Motor neuron (in vitro differentiated cells): ENCODE measurements at regions not wholly inside any gene's neighbourhood (a gene's known extent, or its start where the extent isn't known, plus 50 kb on each side); places are given as distances from the start of the nearest gene placed in this dataset.
A peak's percentile ranks its signal among the peaks of the same experiment; 100 is the strongest.
"Not testable (repeated sequence)": the region's sequence is repeated elsewhere in the genome, so short reads cannot be mapped to it uniquely, and the experiment has no call there.

Experiments
- ATAC-seq, 8 experiments: fragments of 200-7000 bp; cut with Tn5 transposase; replicated peaks in 6 of 8; 2 replicates each; pipeline ENCODE4 v1.8.0; 2021; ENCODE audit warnings: mild to moderate bottlenecking in 8 of 8, moderate library complexity in 8 of 8
- H3K27ac ChIP-seq, 2 donors: fragments of 250-450 bp; sonication (Bioruptor Pico); 2 replicates each; pipeline ENCODE4 v1.9.0; 2021; ENCODE audit warnings: antibody characterized with exemption in 2 of 2, mild to moderate bottlenecking in 2 of 2, moderate library complexity in 1 of 2
- H3K4me1 ChIP-seq, 2 donors: fragments of 250-450 bp; sonication (Bioruptor Pico); replicated peaks in 1 of 2; 2 replicates each; pipeline ENCODE4 v1.6.1; 2021; ENCODE audit warnings: antibody characterized with exemption in 2 of 2, mild to moderate bottlenecking in 2 of 2, moderate library complexity in 1 of 2
- H3K4me3 ChIP-seq, 5 donors: fragments of 250-450 bp; sonication (Bioruptor Pico); 2 replicates each; pipeline ENCODE4 v1.9.0; 2021; ENCODE audit warnings: antibody characterized with exemption in 5 of 5, mild to moderate bottlenecking in 5 of 5, moderate library complexity in 4 of 5
- WGBS, 10 experiments: fragments of 450-650 bp; shearing (Covaris generic); methylation state at CpG; one replicate each; pipeline ENCODE4 v1.0.0; 2022; 5-methylcytosine and 5-hydroxymethylcytosine counted together
- in situ Hi-C, 9 experiments: fragments of 400-800 bp; cut with MboI; loops; one replicate each; pipeline ENCODE4 v1.15.0; 2021; ENCODE audit warnings: low sequenced_read_pairs in 9 of 9, low pct_unique_long_range_greater_than_20kb in 2 of 9; ENCODE audit not compliant: unreplicated experiment in 9 of 9

DNA sequence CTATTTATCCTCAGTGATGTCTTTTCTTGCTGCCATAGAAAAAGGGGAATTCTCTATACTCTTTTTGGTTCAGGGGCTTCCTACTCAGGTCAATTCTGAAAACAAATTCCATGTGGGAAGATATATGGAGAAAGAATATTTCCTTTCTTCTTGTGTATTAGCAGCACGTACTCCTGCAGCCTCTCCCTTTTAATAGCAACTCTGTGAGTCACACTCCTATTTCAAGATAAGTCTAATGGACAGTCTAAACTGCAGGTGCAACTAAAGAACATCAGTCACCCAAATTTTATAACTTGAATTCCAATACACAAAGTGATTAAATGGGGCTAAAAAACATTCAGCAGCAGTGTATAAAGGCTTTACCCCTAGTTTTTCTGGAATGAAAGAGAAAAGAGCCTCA lies 942.2 kb downstream of the CNTNAP5 start:
- 0 to 89% (median 50%) methylated on average over 1 of the region's 1 CpG; no CpG with 5 or more reads in 3 of the 10 experiments for WGBS, 10 experiments
- Histone ChIP-seq H3K27ac (no peak overlapping the region), H3K4me3 (no peak overlapping the region), H3K4me1 (no peaks in the 10 kb centered on the region)
- ATAC-seq, result no peak
- in situ Hi-C loops, result no loop called here

- no peak overlapping the region for H3K27ac ChIP-seq
Measured at GRCh38 chr2:124970030-124970429, 944.9 kb downstream of the CNTNAP5 start.

DNA sequence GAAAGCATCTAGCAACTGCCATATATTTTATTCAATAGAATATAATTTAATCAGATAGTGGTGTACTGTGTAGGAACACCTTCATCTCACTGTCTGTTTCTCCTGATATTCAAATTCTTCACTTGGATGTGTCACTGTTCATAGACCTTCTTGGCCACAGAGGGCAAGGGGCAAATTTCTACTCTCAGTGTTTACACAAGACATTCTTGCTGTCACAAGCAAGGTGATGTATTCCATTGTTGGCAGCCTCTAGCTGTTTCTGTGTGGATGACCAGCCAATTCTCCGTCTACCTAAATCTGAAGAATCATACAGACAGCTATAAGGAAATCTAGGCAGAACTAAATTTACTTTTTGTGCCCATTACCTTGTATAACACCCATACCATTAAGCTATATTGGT lies 948.3 kb downstream of the CNTNAP5 start:
- Histone ChIP-seq H3K4me3 (no peak overlapping the region), H3K27ac (no peak overlapping the region), H3K4me1 (peaks cover 0 to 6% of the 10 kb centered on the region in 2 donors)
- in situ Hi-C loops, result no loop called here
- ATAC-seq, result peak in 1 of 8 experiments; percentile 34
- WGBS, 10 experiments, result 0 to 100% (median 85%) methylated on average over 1 of the region's 1 CpG; no CpG with 5 or more reads in 3 of the 10 experiments

More at GRCh38 chr2:124970030-124970429, 944.9 kb downstream of the CNTNAP5 start:
- 0 to 100% (median 80%) methylated on average over 1 to 2 of the region's 2 CpGs; no CpG with 5 or more reads in 3 of the 10 experiments for WGBS, 10 experiments
- ATAC-seq, result peak in 1 of 8 experiments; percentile 20
- H3K4me1 ChIP-seq, result no peaks in the 10 kb centered on the region
- in situ Hi-C loops, result no loop called here
- no peak overlapping the region for H3K4me3 ChIP-seq

- Histone ChIP-seq H3K27ac (no peak overlapping the region), H3K4me1 (peaks cover 0 to 6% of the 10 kb centered on the region in 2 donors), H3K4me3 (no peak overlapping the region)
- in situ Hi-C loops, result no loop called here
- WGBS, 10 experiments, result 10 to 100% (median 89%) methylated on average over 1 to 3 of the region's 3 CpGs; no CpG with 5 or more reads in 2 of the 10 experiments
- ATAC-seq, result peak in 2 of 8 experiments; percentile 34 to 44
Measured at GRCh38 chr2:124975224-124975623, 950.1 kb downstream of the CNTNAP5 start.

- no peak overlapping the region for H3K27ac ChIP-seq
- 7 to 92% (median 44%) methylated on average over 1 to 2 of the region's 2 CpGs; no CpG with 5 or more reads in 3 of the 10 experiments for whole genome bisulfite sequencing, 10 experiments
- in situ Hi-C loops, result no loop called here
- peak in 1 of 8 experiments; percentile 50 for ATAC-seq
- no peak overlapping the region for H3K4me3 ChIP-seq
- H3K4me1 ChIP-seq, result peaks cover 0 to 6% of the 10 kb centered on the region in 2 donors
Measured at GRCh38 chr2:124975648-124976047, 950.6 kb downstream of the CNTNAP5 start.

- no peak overlapping the region for H3K27ac ChIP-seq
- in situ Hi-C loops, result no loop called here
- no peak overlapping the region for H3K4me3 ChIP-seq
- peak in 1 of 8 experiments; percentile 33 for ATAC-seq
- H3K4me1 ChIP-seq, result peaks cover 0 to 6% of the 10 kb centered on the region in 2 donors
- 24 to 100% (median 86%) methylated on average over 1 to 3 of the region's 3 CpGs; no CpG with 5 or more reads in 5 of the 10 experiments for WGBS, 10 experiments
Measured at GRCh38 chr2:124978597-124978996, 953.5 kb downstream of the CNTNAP5 start.

DNA sequence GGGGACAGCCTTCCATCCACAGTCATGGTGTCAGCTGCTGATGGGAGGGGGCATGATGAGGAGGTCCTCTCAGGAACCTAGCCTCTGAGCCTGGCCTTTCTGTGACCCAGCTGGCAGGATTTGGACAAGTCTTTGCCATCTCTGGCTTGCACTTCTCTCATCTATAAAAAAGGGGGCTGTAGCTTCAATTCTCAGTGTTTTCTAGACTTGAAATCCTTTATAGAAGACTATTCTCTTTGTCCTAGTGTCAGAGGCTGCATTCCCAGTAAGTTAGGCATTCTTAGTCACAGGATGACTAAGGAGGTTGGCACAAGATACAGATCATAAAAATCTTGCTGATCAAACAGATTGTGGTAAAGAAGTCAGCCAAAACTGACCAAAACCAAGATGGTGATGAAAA lies 958.5 kb downstream of the CNTNAP5 start:
- no peak for ATAC-seq
- in situ Hi-C loops, result no loop called here
- Histone ChIP-seq H3K4me3 (no peak overlapping the region), H3K4me1 (peaks cover 0 to 8% of the 10 kb centered on the region in 2 donors), H3K27ac (no peak overlapping the region)

- Histone ChIP-seq H3K4me3 (no peak overlapping the region), H3K27ac (no peak overlapping the region), H3K4me1 (peaks cover 0 to 8% of the 10 kb centered on the region in 2 donors)
- ATAC-seq, result peak in 3 of 8 experiments; percentile 35 to 95 (median 50)
- in situ Hi-C loops, result no loop called here
- 0 to 60% (median 31%) methylated on average over 1 to 2 of the region's 2 CpGs; no CpG with 5 or more reads in 2 of the 10 experiments for WGBS, 10 experiments
Measured at GRCh38 chr2:124985270-124985669, 960.2 kb downstream of the CNTNAP5 start.

DNA sequence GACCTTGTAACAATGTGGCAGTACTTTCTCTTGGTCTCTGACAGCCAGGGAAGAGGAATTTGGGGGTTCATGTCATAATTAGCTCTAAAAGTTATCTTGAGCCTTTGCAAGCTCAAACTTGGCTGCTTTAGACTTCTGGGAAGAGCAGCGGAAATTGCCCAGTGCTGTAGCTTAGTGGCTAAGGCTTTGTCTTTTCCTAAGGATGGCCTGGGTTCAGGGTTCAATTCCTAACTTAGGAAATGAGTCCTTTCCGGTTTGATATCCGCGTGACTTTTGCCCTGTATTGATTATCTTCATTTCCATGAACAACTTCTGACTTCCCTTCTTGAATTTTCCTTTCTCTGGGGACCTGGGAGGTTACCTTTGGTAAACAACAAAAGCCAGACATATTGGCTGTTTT lies 961.0 kb downstream of the CNTNAP5 start:
- WGBS, 10 experiments, result 13 to 100% (median 83%) methylated on average over 1 to 4 of the region's 4 CpGs; no CpG with 5 or more reads in 1 of the 10 experiments
- ATAC-seq, result no peak
- in situ Hi-C loops, result no loop called here
- no peak overlapping the region for H3K27ac ChIP-seq
- H3K4me1 ChIP-seq, result peaks cover 0 to 8% of the 10 kb centered on the region in 2 donors
- no peak overlapping the region for H3K4me3 ChIP-seq

DNA sequence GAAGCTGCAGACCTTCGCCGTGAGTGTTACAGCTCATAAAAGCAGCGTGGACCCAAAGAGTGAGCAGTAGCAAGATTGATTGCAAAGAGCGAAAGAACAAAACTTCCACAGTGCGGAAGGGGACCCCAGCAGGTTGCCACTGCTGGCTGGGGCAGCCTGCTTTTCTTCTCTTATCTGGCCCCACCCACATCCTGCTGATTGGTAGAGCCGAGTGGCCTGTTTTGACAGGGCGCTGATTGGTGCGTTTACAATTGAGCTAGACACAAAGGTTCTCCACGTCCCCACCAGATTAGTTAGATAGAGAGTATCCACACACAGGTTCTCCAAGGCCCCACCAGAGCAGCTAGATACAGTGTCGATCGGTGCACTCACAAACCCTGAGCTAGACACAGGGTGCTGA lies 961.8 kb downstream of the CNTNAP5 start:
- H3K27ac ChIP-seq, in situ Hi-C loops, H3K4me3 ChIP-seq, H3K4me1 ChIP-seq, ATAC-seq: not testable (repeated sequence)
- 33 to 84% (median 62%) methylated on average over 1 to 8 of the region's 11 CpGs; no CpG with 5 or more reads in 6 of the 10 experiments for WGBS, 10 experiments

DNA sequence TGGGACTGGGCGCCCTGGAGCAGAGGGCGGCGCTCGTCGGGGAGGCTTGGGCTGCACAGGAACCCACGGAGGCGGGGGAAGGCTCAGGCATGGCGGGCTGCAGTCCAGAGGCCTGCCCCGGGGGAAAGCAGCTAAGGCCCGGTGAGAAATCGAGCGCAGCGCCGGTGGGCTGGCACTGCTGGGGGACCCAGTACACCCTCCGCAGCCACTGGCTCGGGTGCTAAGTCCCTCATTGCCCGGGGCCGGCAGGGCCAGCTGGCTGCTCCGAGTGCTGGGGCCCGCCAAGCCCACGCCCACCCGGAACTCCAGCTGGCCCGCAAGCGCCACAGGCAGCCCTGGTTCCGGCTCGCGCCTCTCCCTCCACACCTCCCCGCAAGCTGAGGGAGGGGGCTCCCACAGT lies 962.3 kb downstream of the CNTNAP5 start:
- H3K4me3 ChIP-seq, in situ Hi-C loops, ATAC-seq, H3K4me1 ChIP-seq, H3K27ac ChIP-seq: not testable (repeated sequence)
- 100% methylated on average over 1 to 4 of the region's 28 CpGs; no CpG with 5 or more reads in 8 of the 10 experiments for WGBS, 10 experiments

DNA sequence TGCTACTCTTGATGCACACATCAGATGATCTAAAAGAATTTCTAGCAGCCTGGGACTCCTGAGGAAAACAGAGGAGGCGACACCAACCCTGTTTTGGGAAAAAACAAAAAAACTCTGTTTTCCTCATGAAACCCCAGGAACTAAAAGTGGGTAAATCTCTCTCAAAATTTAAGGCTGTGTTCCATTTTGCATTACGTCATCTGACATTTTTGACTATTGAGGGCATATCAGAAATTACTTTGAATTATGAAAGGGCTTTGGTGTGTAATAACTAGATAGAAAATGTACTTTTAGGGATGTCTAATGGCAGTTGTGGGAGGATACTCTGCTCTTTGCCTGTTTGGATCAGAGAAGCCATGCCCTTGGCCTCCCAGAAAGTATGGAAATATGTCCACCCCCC lies 963.0 kb downstream of the CNTNAP5 start:
- 25 to 100% (median 88%) methylated on average over 1 to 2 of the region's 2 CpGs; no CpG with 5 or more reads in 1 of the 10 experiments for WGBS, 10 experiments
- in situ Hi-C loops, result no loop called here
- no peak for ATAC-seq
- Histone ChIP-seq H3K4me1 (peaks cover 0 to 8% of the 10 kb centered on the region in 2 donors), H3K27ac (no peak overlapping the region), H3K4me3 (no peak overlapping the region)

- Histone ChIP-seq H3K27ac (no peak overlapping the region), H3K4me3 (no peak overlapping the region), H3K4me1 (peaks cover 0 to 8% of the 10 kb centered on the region in 2 donors)
- WGBS, 10 experiments, result 82 to 100% (median 100%) methylated on average over 1 to 3 of the region's 3 CpGs; no CpG with 5 or more reads in 4 of the 10 experiments
- no peak for ATAC-seq
- in situ Hi-C loops, result no loop called here
Measured at GRCh38 chr2:124988794-124989193, 963.7 kb downstream of the CNTNAP5 start.

DNA sequence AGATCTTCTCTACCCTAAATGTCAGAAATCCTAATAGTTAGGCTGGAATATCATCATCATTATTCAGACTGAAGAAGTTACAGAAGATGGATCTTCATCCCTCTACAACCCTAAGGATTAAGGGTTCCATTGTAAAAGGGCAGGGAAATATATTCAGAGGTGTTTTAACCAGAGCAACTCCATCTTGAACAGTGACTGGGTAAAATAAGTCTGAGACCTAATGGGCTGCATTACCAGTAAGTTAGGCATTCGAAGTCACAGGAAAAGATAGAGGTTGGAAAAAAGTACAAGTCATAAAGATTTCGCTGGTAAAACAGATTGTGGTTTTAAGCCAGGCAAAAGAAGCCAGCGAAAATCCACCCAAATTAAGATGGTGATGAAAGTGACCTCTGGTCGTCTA lies 968.7 kb downstream of the CNTNAP5 start:
- ATAC-seq, result no peak
- in situ Hi-C loops, result no loop called here
- Histone ChIP-seq H3K4me1 (peaks cover 0 to 8% of the 10 kb centered on the region in 2 donors), H3K4me3 (no peak overlapping the region), H3K27ac (no peak overlapping the region)
- WGBS, 10 experiments, result 2 to 91% (median 49%) methylated on average over 1 to 4 of the region's 4 CpGs
